GM13976 (cell line): ENCODE measurements at regions not wholly inside any gene's neighbourhood (a gene's known extent, or its start where the extent isn't known, plus 50 kb on each side); places are given as distances from the start of the nearest gene placed in this dataset.

Experiments used
- DNase-seq: peaks from one replicate; pipeline ENCODE4 v3.0.0; 2012; ENCODE audit warnings: low spot score
- in situ Hi-C: fragments of 300-500 bp; cut with MboI; formaldehyde crosslinking; loops from one replicate; pipeline ENCODE4 v1.12.0; 2022; ENCODE audit warnings: low sequenced_read_pairs, mixed read lengths, inconsistent platforms; ENCODE audit not compliant: unreplicated experiment
- TF ChIP-seq, protein P1 (sequence below): IDR thresholded peaks from 2 replicates; pipeline ENCODE4 v1.5.1; 2012; ENCODE audit warnings: borderline replicate concordance, mild to moderate bottlenecking; ENCODE audit not compliant: insufficient read depth; ENCODE audit errors: extremely low read depth, missing control alignments, control extremely low read depth

DNA sequence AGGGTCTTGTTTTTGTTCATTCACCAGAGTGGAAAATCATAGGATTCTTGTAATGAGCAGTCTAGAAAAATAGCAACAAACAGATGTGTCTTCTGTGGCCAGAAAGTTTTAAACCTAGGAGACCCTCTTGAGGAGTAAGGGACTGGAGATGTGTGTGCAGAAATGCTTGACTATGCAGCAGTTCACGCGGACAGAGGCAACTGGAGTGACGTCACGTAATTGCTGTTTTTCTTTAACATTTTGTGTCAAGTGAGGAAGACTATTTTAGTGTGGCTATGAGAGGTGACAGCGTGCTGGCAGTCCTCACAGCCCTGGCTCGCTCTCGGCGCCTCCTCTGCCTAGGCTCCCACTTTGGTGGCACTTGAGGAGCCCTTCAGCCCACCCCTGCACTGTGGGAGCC, 163.1 kb upstream of the PTCH1 start:
- no peak for DNase-seq
- in situ Hi-C loops = no loop called here
- TF ChIP-seq, protein P1, sequence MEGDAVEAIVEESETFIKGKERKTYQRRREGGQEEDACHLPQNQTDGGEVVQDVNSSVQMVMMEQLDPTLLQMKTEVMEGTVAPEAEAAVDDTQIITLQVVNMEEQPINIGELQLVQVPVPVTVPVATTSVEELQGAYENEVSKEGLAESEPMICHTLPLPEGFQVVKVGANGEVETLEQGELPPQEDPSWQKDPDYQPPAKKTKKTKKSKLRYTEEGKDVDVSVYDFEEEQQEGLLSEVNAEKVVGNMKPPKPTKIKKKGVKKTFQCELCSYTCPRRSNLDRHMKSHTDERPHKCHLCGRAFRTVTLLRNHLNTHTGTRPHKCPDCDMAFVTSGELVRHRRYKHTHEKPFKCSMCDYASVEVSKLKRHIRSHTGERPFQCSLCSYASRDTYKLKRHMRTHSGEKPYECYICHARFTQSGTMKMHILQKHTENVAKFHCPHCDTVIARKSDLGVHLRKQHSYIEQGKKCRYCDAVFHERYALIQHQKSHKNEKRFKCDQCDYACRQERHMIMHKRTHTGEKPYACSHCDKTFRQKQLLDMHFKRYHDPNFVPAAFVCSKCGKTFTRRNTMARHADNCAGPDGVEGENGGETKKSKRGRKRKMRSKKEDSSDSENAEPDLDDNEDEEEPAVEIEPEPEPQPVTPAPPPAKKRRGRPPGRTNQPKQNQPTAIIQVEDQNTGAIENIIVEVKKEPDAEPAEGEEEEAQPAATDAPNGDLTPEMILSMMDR = no peak

DNA sequence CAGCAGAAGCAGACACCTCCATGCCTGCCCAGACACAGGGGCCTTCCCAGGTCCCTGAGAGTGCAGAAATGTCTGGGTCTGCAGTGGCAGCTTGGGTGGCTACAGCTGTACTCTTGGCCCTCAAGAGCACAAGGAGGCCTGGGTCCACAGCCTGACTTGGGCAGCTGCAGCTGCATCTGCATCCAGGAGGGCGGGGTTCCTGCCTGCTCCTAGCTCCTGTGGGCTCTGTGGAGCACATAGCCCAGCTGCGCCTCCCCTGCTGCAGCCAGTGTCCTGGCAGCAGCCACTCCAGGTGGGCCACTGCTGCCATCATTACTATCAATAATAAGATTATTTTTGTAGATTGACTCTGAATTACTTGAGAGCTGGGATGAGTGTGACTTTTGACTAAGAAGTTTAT, 162.0 kb upstream of the PTCH1 start:
- TF ChIP-seq, protein P1 = no peak
- in situ Hi-C loops = no loop called here
- DNase-seq = no peak

DNA sequence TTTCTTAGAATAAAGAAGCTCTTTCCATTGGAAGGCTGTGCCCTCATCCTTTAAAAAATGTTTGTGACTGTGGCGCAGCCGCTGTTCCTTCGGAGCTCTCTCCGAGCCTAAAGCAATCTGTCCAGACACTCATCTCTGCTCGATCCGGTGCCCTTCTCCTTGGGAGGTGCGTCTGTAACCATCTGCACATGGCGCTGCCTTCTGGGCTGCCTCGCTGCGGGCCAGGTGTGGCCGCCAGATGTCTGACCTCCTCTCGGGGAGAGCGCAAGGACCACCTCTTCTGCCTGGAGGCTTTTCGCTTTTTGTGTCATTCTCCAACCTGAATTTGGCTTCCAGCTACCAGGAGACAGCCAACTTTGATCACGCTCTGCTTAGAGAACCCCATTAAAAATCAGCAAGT, 153.4 kb upstream of the PTCH1 start:
- DNase-seq = no peak
- TF ChIP-seq, protein P1 = no peak
- in situ Hi-C loops = no loop called here

DNA sequence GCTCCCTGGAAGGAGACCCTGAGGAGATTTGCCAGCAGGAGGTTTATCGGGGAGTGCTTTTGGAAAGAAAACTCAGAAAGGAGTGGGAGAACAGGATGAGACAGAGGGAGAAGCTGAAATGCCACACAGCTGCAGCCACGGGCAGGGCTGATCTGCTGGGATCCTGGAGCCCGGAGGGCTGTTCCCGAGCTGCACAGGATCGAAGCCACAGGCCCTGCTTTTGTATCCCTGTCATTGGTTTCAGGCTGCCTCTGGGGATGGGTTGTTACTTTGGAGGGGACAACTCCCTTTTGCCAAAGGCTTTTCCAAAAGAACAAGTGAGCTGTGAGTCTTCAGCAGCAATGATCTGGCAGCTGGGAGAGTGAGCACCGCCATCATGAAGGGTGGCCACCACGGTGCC, 152.5 kb upstream of the PTCH1 start:
- no peak for DNase-seq
- in situ Hi-C loops = no loop called here
- TF ChIP-seq, protein P1 = no peak

DNA sequence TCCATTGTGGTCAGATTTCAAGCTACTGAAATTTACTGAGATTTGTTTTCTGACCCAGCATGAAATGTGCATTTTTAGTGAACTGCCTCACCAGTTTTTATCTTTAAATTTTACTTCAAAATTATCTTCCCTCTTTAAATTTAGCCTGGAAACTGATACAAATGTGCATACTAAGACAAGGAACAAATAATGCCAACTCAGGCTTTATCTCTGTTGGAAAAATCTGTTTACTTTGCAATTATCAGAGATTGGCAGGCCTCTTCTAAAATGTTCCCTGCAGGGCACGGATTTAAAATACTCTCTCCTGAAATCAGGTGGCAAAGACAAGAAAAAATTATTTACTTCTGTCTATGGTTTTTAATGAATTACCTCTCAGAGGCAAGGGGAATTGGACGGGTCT, 151.0 kb upstream of the PTCH1 start:
- no peak for DNase-seq
- TF ChIP-seq, protein P1 = no peak
- in situ Hi-C loops = no loop called here

DNA sequence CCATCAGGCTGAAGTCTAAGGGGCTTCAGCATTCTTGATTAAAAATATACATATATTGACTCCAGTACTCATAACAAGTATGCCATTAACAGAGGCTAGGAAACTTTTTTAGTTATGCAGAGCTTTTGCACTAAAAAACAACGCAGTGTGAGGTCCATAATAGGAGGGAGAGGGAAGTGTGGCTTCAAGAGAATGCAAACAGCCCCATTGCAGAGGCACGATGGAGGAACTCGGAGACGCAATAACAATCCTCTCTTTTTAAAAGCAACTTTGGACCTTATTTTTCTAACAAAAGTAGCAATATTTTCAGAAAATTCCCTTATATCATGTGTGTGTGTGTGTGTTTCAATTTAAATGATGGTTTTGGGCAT, 150.0 kb upstream of the PTCH1 start:
- DNase-seq = no peak
- in situ Hi-C loops = no loop called here
- TF ChIP-seq, protein P1 = no peak
